ENCODE measurements at regions not wholly inside any gene's neighbourhood (a gene's known extent, or its start where the extent isn't known, plus 50 kb on each side); places are given as distances from the start of the nearest gene placed in this dataset.

DNA sequence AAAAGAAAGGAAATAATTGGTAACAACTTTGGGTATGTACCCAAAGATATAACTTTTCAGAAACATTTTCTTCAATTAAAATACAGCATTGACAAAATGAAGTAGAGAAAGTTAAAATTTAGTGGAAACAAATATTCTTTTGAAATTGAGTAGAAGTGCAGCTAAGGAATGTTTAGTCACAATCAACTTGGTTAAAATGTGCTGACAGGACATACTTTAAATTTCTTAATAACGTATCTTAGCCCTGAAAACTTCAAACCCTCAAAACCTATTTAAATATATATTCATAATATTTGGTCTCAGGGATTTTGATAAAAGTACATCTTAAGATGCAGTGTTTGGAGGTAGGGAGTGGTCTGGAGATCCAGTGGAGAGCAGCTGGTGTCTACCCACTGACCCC, 240.8 kb downstream of the DKK2 start:
- H3K9me1 ChIP-seq (replicated peaks; ENCODE audit: control insufficient read depth, extremely low read depth, insufficient read depth, low read length): no peaks in the 10 kb centered on the region
- POLR2A ChIA-PET: no interaction called here
- no peak overlapping the region for H3K27ac ChIP-seq (ENCODE audit: insufficient read depth, low read depth, low read length)
- no peak overlapping the region for H3K4me2 ChIP-seq (ENCODE audit: insufficient read depth, low read length)
- dilution Hi-C loops (cut with MboI; ENCODE audit: extremely low pct_ligation_motif_present, low sequenced_read_pairs): no loop called here
- DNase-seq (ENCODE audit: low read depth, low spot score) (no peak), FAIRE-seq (no peak)
- intact Hi-C loops (cut with micrococcal nuclease): no loop called here
- no peak overlapping the region for H3K9ac ChIP-seq (replicated peaks; ENCODE audit: extremely low read depth, insufficient read depth, low read length)
- H3K79me2 ChIP-seq (ENCODE audit: control insufficient read depth, insufficient read depth, low read length): no peaks in the 10 kb centered on the region
- no peak overlapping the region for H2AFZ ChIP-seq (ENCODE audit: low read depth, low read length)
- TF ChIP-seq, protein P1, sequence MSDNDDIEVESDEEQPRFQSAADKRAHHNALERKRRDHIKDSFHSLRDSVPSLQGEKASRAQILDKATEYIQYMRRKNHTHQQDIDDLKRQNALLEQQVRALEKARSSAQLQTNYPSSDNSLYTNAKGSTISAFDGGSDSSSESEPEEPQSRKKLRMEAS (IDR thresholded peaks at IDR 0.05; ENCODE audit: insufficient read depth, insufficient read length): no peak
- TF ChIP-seq JUN (IDR thresholded peaks at IDR 0.05; ENCODE audit: borderline replicate concordance, insufficient read depth, insufficient read length, low read depth) (no peak), EZH2 (IDR thresholded peaks at IDR 0.05; ENCODE audit: borderline replicate concordance, low read depth, low read length, severe bottlenecking) (no peak), POLR2A (IDR thresholded peaks at IDR 0.05; ENCODE audit: low read depth, low read length) (no peak), MYC (IDR thresholded peaks at IDR 0.05; ENCODE audit: low read depth, low read length) (no peak), POLR2AphosphoS5 (IDR thresholded peaks at IDR 0.05; ENCODE audit: insufficient read depth, low read depth, low read length) (no peak), GATA2 (IDR thresholded peaks at IDR 0.05; ENCODE audit: insufficient read depth, insufficient read length, low read depth, low read length) (no peak), FOS (IDR thresholded peaks at IDR 0.05; ENCODE audit: borderline replicate concordance, insufficient read depth, low read length) (no peak)
- TF ChIP-seq, protein P2, sequence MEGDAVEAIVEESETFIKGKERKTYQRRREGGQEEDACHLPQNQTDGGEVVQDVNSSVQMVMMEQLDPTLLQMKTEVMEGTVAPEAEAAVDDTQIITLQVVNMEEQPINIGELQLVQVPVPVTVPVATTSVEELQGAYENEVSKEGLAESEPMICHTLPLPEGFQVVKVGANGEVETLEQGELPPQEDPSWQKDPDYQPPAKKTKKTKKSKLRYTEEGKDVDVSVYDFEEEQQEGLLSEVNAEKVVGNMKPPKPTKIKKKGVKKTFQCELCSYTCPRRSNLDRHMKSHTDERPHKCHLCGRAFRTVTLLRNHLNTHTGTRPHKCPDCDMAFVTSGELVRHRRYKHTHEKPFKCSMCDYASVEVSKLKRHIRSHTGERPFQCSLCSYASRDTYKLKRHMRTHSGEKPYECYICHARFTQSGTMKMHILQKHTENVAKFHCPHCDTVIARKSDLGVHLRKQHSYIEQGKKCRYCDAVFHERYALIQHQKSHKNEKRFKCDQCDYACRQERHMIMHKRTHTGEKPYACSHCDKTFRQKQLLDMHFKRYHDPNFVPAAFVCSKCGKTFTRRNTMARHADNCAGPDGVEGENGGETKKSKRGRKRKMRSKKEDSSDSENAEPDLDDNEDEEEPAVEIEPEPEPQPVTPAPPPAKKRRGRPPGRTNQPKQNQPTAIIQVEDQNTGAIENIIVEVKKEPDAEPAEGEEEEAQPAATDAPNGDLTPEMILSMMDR (IDR thresholded peaks at IDR 0.05; ENCODE audit: extremely low read depth in 1 of 2, insufficient read depth in 1 of 2, low read depth in 1 of 2, low read length in 2 of 2): no peak
- H3K9me3 ChIP-seq (replicated peaks; ENCODE audit: control insufficient read depth, insufficient read depth, low read length): no peaks in the 10 kb centered on the region
- H3K27me3 ChIP-seq (ENCODE audit: control insufficient read depth in 2 of 2, insufficient read depth in 2 of 2, low read length in 2 of 2): no peaks in the 10 kb centered on the region
- no peaks in the 10 kb centered on the region for H3K36me3 ChIP-seq (ENCODE audit: control insufficient read depth in 2 of 2, extremely low read depth in 1 of 2, insufficient read depth in 2 of 2, low read length in 2 of 2)
- no peak overlapping the region for H3K4me3 ChIP-seq (replicated peaks in 1 of 3; ENCODE audit: insufficient read depth in 1 of 3, low read depth in 1 of 3, low read length in 3 of 3)
- no TSS peak for BruUV-seq (replicated peaks)
- CTCF ChIA-PET: no interaction called here
- H3K4me1 ChIP-seq (ENCODE audit: control insufficient read depth, extremely low read depth, insufficient read depth, low read length): no peaks in the 10 kb centered on the region
- no peaks in the 10 kb centered on the region for H4K20me1 ChIP-seq (replicated peaks; ENCODE audit: control insufficient read depth, extremely low read depth, insufficient read depth, low read length)

Measured in endothelial cell of umbilical vein (primary cell).